Stomach (tissue), 8 donors: ENCODE measurements at regions not wholly inside any gene's neighbourhood (a gene's known extent, or its start where the extent isn't known, plus 50 kb on each side); places are given as distances from the start of the nearest gene placed in this dataset.

Experiments used
- DNase-seq, 2 donors: peaks; one replicate each; pipeline versions ENCODE4 v3.0.0 to v3.0.0-alpha.2; 2013 to 2019
- H3K27ac ChIP-seq, 5 donors: fragments of 200-600 bp in 4 of 5; sonication (generic) in 4 of 5; one replicate each; pipeline ENCODE4 v1.5.1; 2013 to 2019; ENCODE audit warnings: mild to moderate bottlenecking in 1 of 5, moderate library complexity in 1 of 5
- H3K27me3 ChIP-seq, 3 donors: fragments of 200-600 bp; sonication (generic); one replicate each; pipeline ENCODE4 v1.5.1; 2017 to 2019; ENCODE audit warnings: mixed run types in 1 of 3
- H3K36me3 ChIP-seq, 4 donors: fragments of 200-600 bp; sonication (generic); 1 replicate in 3 of 4; 2 replicates in 1 of 4; pipeline ENCODE4 v1.5.1; 2016 to 2019
- H3K4me1 ChIP-seq, 4 donors: fragments of 200-600 bp; sonication (generic); one replicate each; pipeline ENCODE4 v1.5.1; 2016 to 2019
- H3K4me3 ChIP-seq, 4 donors: fragments of 200-600 bp; sonication (generic) in 3 of 4; one replicate each; pipeline ENCODE4 v1.5.1; 2016 to 2019; ENCODE audit warnings: mild to moderate bottlenecking in 1 of 4
- H3K9me3 ChIP-seq, 4 donors: fragments of 200-600 bp; sonication (generic); one replicate each; pipeline ENCODE4 v1.5.1; 2016 to 2019
- EP300 ChIP-seq: sonication (generic); formaldehyde crosslinking; IDR thresholded peaks from one replicate; pipeline ENCODE4 v1.6.1; 2017; ENCODE audit warnings: antibody characterized with exemption
- POLR2A ChIP-seq, 4 donors: fragments of 450-650 bp; IDR thresholded peaks; one replicate each; pipeline ENCODE4 v1.6.1; 2016; ENCODE audit warnings: antibody characterized with exemption in 4 of 4, control low read depth in 2 of 4, mild to moderate bottlenecking in 1 of 4, moderate library complexity in 1 of 4
- POLR2AphosphoS5 ChIP-seq, 3 donors: sonication (generic); formaldehyde crosslinking; IDR thresholded peaks; one replicate each; pipeline ENCODE4 v1.6.1; 2016; ENCODE audit warnings: antibody characterized with exemption in 3 of 3
- whole genome bisulfite sequencing, 5 donors: extraction: QIAGEN DNeasy Blood & Tissue Kit in 3 of 5; methylation state at CpG; one replicate each; pipeline versions ENCODE4 v1.1.5 to v1.1.7; 2013 to 2018; 5-methylcytosine and 5-hydroxymethylcytosine counted together
- intact Hi-C: fragments of 100-400 bp; cut with DNase I; formaldehyde crosslinking; loops from one replicate; pipeline ENCODE4 v1.15.1; 2023; ENCODE audit warnings: low total_unique reads
- TF ChIP-seq, protein P1 (sequence below), 7 experiments: fragments of 450-650 bp in 4 of 7; fragments of 200-600 bp in 3 of 7; sonication (generic) in 3 of 7; IDR thresholded peaks; one replicate each; pipeline ENCODE4 v1.5.1; 2016 to 2019; ENCODE audit warnings: antibody characterized with exemption in 7 of 7, control low read depth in 2 of 7, mild to moderate bottlenecking in 1 of 7
- donor health status: healthy with polysubstance abuse.
- donor health status: Bipolar disorder and iron deficiency.
- donor health status: healthy.

- DNase-seq: peak in 1 of 2 donors; percentile 10
- Histone ChIP-seq H3K9me3 (no peaks in the 10 kb centered on the region), H3K27ac (no peak overlapping the region), H3K27me3 (no peaks in the 10 kb centered on the region), H3K4me3 (no peak overlapping the region), H3K4me1 (peaks cover 0 to 8% (median 4%) of the 10 kb centered on the region in 4 donors), H3K36me3 (no peaks in the 10 kb centered on the region)
- TF ChIP-seq POLR2AphosphoS5 (IDR thresholded peaks at IDR 0.05) (no peak), EP300 (no peak), POLR2A (IDR thresholded peaks at IDR 0.05) (no peak)
- TF ChIP-seq, protein P1, sequence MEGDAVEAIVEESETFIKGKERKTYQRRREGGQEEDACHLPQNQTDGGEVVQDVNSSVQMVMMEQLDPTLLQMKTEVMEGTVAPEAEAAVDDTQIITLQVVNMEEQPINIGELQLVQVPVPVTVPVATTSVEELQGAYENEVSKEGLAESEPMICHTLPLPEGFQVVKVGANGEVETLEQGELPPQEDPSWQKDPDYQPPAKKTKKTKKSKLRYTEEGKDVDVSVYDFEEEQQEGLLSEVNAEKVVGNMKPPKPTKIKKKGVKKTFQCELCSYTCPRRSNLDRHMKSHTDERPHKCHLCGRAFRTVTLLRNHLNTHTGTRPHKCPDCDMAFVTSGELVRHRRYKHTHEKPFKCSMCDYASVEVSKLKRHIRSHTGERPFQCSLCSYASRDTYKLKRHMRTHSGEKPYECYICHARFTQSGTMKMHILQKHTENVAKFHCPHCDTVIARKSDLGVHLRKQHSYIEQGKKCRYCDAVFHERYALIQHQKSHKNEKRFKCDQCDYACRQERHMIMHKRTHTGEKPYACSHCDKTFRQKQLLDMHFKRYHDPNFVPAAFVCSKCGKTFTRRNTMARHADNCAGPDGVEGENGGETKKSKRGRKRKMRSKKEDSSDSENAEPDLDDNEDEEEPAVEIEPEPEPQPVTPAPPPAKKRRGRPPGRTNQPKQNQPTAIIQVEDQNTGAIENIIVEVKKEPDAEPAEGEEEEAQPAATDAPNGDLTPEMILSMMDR (IDR thresholded peaks at IDR 0.05): no peak
- WGBS, 5 donors: 56 to 64% (median 57%) methylated on average over 3 of the region's 3 CpGs
- intact Hi-C loops: no loop called here
Observed at GRCh38 chr7:106563466-106564150, 97.3 kb downstream of the CCDC71L start.

DNA sequence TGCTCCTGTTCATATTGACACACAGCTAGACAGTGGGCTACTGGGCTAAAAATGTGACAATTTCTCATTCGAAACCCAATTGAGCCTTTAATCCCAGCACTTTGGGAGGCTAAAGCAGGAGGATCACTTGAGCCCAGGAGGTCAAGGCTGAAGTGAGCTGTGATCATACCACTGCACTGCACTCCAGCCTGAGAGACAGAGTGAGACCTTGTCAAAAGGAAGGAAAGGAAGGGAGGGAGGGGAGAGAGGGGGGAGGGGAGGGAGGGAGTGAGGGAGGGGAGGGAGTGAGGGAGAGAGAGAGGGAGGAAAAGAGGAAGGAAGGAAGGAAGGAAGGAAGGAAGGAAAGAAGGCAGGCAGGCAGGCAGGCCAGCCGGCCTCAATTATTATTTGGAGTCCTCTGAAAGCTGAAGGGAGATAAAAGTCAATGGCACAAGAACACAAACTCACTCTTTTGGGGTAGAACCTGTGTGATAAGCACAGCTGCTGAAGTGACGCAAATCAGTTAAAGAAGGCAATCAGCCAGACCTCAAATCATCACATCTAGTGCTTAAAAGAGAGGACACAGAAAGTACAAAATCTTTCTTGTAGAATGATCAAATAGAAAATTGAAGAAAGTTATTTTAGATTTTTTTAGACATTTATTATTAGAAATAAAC is 98.1 kb downstream of the CCDC71L start:
- TF ChIP-seq, protein P1 (IDR thresholded peaks at IDR 0.05): no peak
- TF ChIP-seq EP300: no peak
- no peak for TF ChIP-seq POLR2AphosphoS5 (IDR thresholded peaks at IDR 0.05)
- no peak for TF ChIP-seq POLR2A (IDR thresholded peaks at IDR 0.05)
- no peaks in the 10 kb centered on the region for H3K27me3 ChIP-seq
- H3K36me3 ChIP-seq: no peaks in the 10 kb centered on the region
- no peak for DNase-seq
- WGBS, 5 donors: 70 to 84% (median 77%) methylated on average over 3 of the region's 3 CpGs
- intact Hi-C loops: no loop called here
- H3K9me3 ChIP-seq: no peaks in the 10 kb centered on the region
- no peak overlapping the region for H3K27ac ChIP-seq
- peaks cover 0 to under 1% (median 0%) of the 10 kb centered on the region in 4 donors for H3K4me1 ChIP-seq
- no peak overlapping the region for H3K4me3 ChIP-seq

GRCh38 chr7:106561666-106562411 is 99.1 kb downstream of the CCDC71L start:
- H3K9me3 ChIP-seq: no peaks in the 10 kb centered on the region
- no peaks in the 10 kb centered on the region for H3K4me1 ChIP-seq
- no peak overlapping the region for H3K27ac ChIP-seq
- 83 to 94% (median 92%) methylated on average over 4 of the region's 4 CpGs for WGBS, 5 donors
- intact Hi-C loops: no loop called here
- no peak for TF ChIP-seq POLR2A (IDR thresholded peaks at IDR 0.05)
- TF ChIP-seq POLR2AphosphoS5 (IDR thresholded peaks at IDR 0.05): no peak
- DNase-seq: no peak
- no peaks in the 10 kb centered on the region for H3K36me3 ChIP-seq
- no peaks in the 10 kb centered on the region for H3K27me3 ChIP-seq
- no peak overlapping the region for H3K4me3 ChIP-seq

- TF ChIP-seq POLR2AphosphoS5 (IDR thresholded peaks at IDR 0.05) (no peak), EP300 (no peak), POLR2A (IDR thresholded peaks at IDR 0.05) (no peak)
- TF ChIP-seq, protein P1 (IDR thresholded peaks at IDR 0.05): no peak
- Histone ChIP-seq H3K4me3 (no peak overlapping the region), H3K9me3 (no peaks in the 10 kb centered on the region), H3K4me1 (no peaks in the 10 kb centered on the region), H3K36me3 (no peaks in the 10 kb centered on the region), H3K27me3 (no peaks in the 10 kb centered on the region), H3K27ac (no peak overlapping the region)
- intact Hi-C loops: no loop called here
- no peak for DNase-seq
Observed at GRCh38 chr7:106561151-106561550, 99.8 kb downstream of the CCDC71L start.
